ENCODE measurements at regions not wholly inside any gene's neighbourhood (a gene's known extent, or its start where the extent isn't known, plus 50 kb on each side); places are given as distances from the start of the nearest gene placed in this dataset.

DNA sequence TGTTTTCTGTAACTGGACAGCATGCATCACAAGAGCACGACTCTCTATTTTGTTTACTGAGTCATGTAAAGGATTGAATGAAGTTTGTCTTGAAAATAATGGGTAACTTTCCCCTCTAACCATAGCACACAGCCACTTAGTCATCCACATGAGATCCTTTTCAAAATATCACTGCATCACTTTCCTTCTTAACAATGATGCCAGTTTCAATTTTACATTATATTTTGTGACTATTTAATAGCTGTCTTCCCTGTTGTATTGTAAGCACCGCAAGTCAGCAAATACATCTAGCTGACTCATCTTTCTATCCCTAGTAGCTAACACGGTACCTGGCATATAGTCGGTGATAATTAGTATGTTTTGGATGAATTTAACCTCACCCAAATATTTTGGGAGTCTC is 83.3 kb upstream of the PPM1H start:
- Histone ChIP-seq H4K20me1 (ENCODE audit: insufficient read depth, low read length) (no peaks in the 10 kb centered on the region), H2AFZ (ENCODE audit: low read length) (peak overlapping the region; percentile 58), H3K79me2 (ENCODE audit: insufficient read depth, low read length) (no peaks in the 10 kb centered on the region), H3K9me3 (ENCODE audit: low read depth, low read length) (no peaks in the 10 kb centered on the region), H3K4me1 (ENCODE audit: insufficient read depth, low read length) (peaks cover 3% of the 10 kb centered on the region), H3K27me3 (ENCODE audit: insufficient read depth, low read length) (no peaks in the 10 kb centered on the region), H3K36me3 (ENCODE audit: insufficient read depth, low read length) (no peaks in the 10 kb centered on the region), H3K27ac (ENCODE audit: low read depth, low read length) (no peak overlapping the region), H3K4me3 (ENCODE audit: insufficient read depth, low read length) (no peak overlapping the region), H3K4me2 (ENCODE audit: insufficient read depth, low read length) (peak overlapping the region; percentile 20)
- DNase-seq (ENCODE audit: insufficient read length, low spot score, missing footprints) = no peak
- TF ChIP-seq, protein P1, sequence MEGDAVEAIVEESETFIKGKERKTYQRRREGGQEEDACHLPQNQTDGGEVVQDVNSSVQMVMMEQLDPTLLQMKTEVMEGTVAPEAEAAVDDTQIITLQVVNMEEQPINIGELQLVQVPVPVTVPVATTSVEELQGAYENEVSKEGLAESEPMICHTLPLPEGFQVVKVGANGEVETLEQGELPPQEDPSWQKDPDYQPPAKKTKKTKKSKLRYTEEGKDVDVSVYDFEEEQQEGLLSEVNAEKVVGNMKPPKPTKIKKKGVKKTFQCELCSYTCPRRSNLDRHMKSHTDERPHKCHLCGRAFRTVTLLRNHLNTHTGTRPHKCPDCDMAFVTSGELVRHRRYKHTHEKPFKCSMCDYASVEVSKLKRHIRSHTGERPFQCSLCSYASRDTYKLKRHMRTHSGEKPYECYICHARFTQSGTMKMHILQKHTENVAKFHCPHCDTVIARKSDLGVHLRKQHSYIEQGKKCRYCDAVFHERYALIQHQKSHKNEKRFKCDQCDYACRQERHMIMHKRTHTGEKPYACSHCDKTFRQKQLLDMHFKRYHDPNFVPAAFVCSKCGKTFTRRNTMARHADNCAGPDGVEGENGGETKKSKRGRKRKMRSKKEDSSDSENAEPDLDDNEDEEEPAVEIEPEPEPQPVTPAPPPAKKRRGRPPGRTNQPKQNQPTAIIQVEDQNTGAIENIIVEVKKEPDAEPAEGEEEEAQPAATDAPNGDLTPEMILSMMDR (IDR thresholded peaks at IDR 0.05; ENCODE audit: extremely low read depth, low read depth, low read length) = no peak

DNA sequence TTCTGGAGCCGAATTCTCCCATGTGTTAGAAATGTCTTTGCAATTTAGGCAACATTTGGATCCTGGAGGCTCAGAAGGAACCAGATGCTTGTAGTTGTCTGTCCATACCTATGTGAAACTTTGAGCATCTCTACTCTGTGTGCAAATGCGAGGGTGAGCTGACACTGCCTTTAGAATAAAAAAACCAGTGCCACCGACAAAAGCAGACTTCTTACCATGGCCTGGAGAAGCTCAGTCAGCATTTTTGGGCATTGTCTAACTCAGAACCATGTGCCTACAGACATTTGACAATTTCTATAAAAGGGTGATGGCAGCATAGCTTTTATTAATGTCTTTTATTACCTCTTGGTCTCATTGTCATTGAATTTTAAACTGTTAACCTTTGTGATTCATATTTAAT is 78.4 kb upstream of the PPM1H start:
- no peak overlapping the region for H3K27ac ChIP-seq (ENCODE audit: low read depth, low read length)
- no peak overlapping the region for H2AFZ ChIP-seq (ENCODE audit: low read length)
- no peaks in the 10 kb centered on the region for H3K27me3 ChIP-seq (ENCODE audit: insufficient read depth, low read length)
- H3K4me2 ChIP-seq (ENCODE audit: insufficient read depth, low read length) = no peak overlapping the region
- no peak for DNase-seq (ENCODE audit: insufficient read length, low spot score, missing footprints)
- H3K4me3 ChIP-seq (ENCODE audit: insufficient read depth, low read length) = no peak overlapping the region
- H3K36me3 ChIP-seq (ENCODE audit: insufficient read depth, low read length) = no peaks in the 10 kb centered on the region
- TF ChIP-seq, protein P1 (IDR thresholded peaks at IDR 0.05; ENCODE audit: extremely low read depth, low read depth, low read length) = no peak
- H3K9me3 ChIP-seq (ENCODE audit: low read depth, low read length) = no peaks in the 10 kb centered on the region
- no peaks in the 10 kb centered on the region for H4K20me1 ChIP-seq (ENCODE audit: insufficient read depth, low read length)
- H3K79me2 ChIP-seq (ENCODE audit: insufficient read depth, low read length) = no peaks in the 10 kb centered on the region
- no peaks in the 10 kb centered on the region for H3K4me1 ChIP-seq (ENCODE audit: insufficient read depth, low read length)

DNA sequence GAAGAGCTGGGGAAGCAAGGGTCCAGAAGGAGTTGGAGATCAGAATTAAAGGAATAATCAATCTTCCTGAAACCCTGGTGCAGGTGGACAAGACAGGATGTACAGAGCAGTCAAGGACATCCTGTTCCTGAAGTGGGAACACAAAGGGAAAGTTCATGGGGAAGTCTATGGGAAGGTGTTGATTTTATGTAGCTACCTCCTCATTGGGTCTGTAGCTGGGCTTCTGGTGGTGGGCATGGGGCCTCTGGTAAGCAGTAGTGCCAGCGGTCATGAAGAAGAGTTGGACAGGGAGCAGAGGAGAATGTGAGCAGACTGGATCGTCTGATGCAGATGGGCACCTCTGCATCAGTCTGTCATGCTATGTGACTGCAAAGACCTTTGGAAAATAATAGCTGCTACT is 75.7 kb upstream of the PPM1H start:
- Histone ChIP-seq H3K36me3 (ENCODE audit: insufficient read depth, low read length) (no peaks in the 10 kb centered on the region), H3K9me3 (ENCODE audit: low read depth, low read length) (no peaks in the 10 kb centered on the region), H3K27ac (ENCODE audit: low read depth, low read length) (no peak overlapping the region), H3K4me1 (ENCODE audit: insufficient read depth, low read length) (no peaks in the 10 kb centered on the region), H3K27me3 (ENCODE audit: insufficient read depth, low read length) (no peaks in the 10 kb centered on the region), H3K4me3 (ENCODE audit: insufficient read depth, low read length) (no peak overlapping the region), H3K4me2 (ENCODE audit: insufficient read depth, low read length) (no peak overlapping the region), H4K20me1 (ENCODE audit: insufficient read depth, low read length) (no peaks in the 10 kb centered on the region), H3K79me2 (ENCODE audit: insufficient read depth, low read length) (no peaks in the 10 kb centered on the region), H2AFZ (ENCODE audit: low read length) (no peak overlapping the region)
- DNase-seq (ENCODE audit: insufficient read length, low spot score, missing footprints) = no peak
- TF ChIP-seq, protein P1 (IDR thresholded peaks at IDR 0.05; ENCODE audit: extremely low read depth, low read depth, low read length) = no peak

DNA sequence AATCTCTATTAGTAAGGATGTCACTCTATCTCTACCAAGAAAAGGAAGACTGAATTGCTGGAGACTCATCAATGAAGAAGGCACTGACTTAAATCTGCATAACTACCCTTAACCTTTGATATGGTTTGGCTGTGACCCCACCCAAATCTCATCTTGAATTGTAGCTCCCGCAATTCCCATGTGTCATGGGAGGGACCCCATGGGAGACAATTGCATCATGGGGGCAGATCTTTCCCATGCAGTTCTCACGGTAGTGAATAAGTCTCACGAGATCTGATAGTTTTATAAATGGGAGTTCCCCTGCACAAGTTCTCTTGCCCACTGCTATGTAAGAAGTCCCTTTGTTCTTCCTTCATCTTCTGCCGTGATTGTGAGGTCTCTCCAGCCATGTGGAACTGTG is 73.4 kb upstream of the PPM1H start:
- Histone ChIP-seq H3K4me2 (ENCODE audit: insufficient read depth, low read length) (no peak overlapping the region), H3K4me1 (ENCODE audit: insufficient read depth, low read length) (no peaks in the 10 kb centered on the region), H3K9me3 (ENCODE audit: low read depth, low read length) (no peaks in the 10 kb centered on the region), H4K20me1 (ENCODE audit: insufficient read depth, low read length) (no peaks in the 10 kb centered on the region), H3K27ac (ENCODE audit: low read depth, low read length) (no peak overlapping the region), H3K36me3 (ENCODE audit: insufficient read depth, low read length) (no peaks in the 10 kb centered on the region), H2AFZ (ENCODE audit: low read length) (no peak overlapping the region), H3K4me3 (ENCODE audit: insufficient read depth, low read length) (no peak overlapping the region), H3K79me2 (ENCODE audit: insufficient read depth, low read length) (no peaks in the 10 kb centered on the region), H3K27me3 (ENCODE audit: insufficient read depth, low read length) (no peaks in the 10 kb centered on the region)
- TF ChIP-seq, protein P1 (IDR thresholded peaks at IDR 0.05; ENCODE audit: extremely low read depth, low read depth, low read length) = no peak
- DNase-seq (ENCODE audit: insufficient read length, low spot score, missing footprints) = no peak
